Adipocyte (in vitro differentiated cells): ENCODE measurements at regions not wholly inside any gene's neighbourhood (a gene's known extent, or its start where the extent isn't known, plus 50 kb on each side); places are given as distances from the start of the nearest gene placed in this dataset.
"Not testable (repeated sequence)": the region's sequence is repeated elsewhere in the genome, so short reads cannot be mapped to it uniquely, and the experiment has no call there.

ENCODE experiments used
- DNase-seq: peaks from one replicate; pipeline ENCODE4 v3.0.0-alpha.2; 2015; ENCODE audit warnings: low read depth
- H3K27me3 ChIP-seq: replicated peaks from 2 replicates; pipeline ENCODE4 v1.7.0; 2013; ENCODE audit warnings: mild to moderate bottlenecking, low read length, moderate library complexity; ENCODE audit not compliant: control insufficient read depth, insufficient read depth
- H3K36me3 ChIP-seq: 2 replicates; pipeline ENCODE4 v1.7.0; 2013; ENCODE audit warnings: low read length, mild to moderate bottlenecking, moderate library complexity; ENCODE audit not compliant: control insufficient read depth, insufficient read depth, severe bottlenecking
- H3K4me1 ChIP-seq: 2 replicates; pipeline ENCODE4 v1.7.0; 2013; ENCODE audit warnings: mild to moderate bottlenecking, low read length, moderate library complexity; ENCODE audit not compliant: control insufficient read depth, insufficient read depth
- H3K4me3 ChIP-seq: 2 replicates; pipeline ENCODE4 v1.7.0; 2013; ENCODE audit warnings: mild to moderate bottlenecking, low read length, moderate library complexity
- H3K9ac ChIP-seq: 2 replicates; pipeline ENCODE4 v1.7.0; 2013; ENCODE audit warnings: mild to moderate bottlenecking, low read length, moderate library complexity
- H3K9me3 ChIP-seq: 2 replicates; pipeline ENCODE4 v1.7.0; 2013; ENCODE audit warnings: mild to moderate bottlenecking, low read length, moderate library complexity; ENCODE audit not compliant: control insufficient read depth

GRCh38 chr2:131823058-131823457, 295.4 kb downstream of the CCDC74A start:
- not testable (repeated sequence) for DNase-seq, H3K9me3 ChIP-seq, H3K4me1 ChIP-seq, H3K27me3 ChIP-seq, H3K36me3 ChIP-seq, H3K9ac ChIP-seq, H3K4me3 ChIP-seq

DNA sequence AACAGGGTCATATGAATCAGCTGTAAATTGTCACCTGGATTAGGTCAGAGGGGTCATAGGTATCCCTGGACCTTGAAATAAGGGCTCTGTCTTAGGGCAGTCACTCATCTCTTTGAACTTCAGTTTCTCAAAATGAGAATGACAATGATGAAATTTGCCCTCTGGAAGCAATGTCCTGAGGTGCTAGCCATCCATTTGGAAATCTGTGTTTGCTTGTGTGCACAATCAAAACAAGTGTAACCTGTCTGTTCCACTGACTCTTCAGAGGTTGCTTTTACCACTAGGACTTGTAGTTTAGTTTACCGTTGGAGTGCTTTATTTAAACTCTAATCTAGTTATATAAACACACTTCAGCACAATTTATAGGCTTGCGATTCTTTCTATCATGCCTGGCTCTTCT, 297.3 kb downstream of the CCDC74A start:
- H3K4me3 ChIP-seq, DNase-seq, H3K9ac ChIP-seq, H3K9me3 ChIP-seq, H3K4me1 ChIP-seq, H3K36me3 ChIP-seq, H3K27me3 ChIP-seq: not testable (repeated sequence)

DNA sequence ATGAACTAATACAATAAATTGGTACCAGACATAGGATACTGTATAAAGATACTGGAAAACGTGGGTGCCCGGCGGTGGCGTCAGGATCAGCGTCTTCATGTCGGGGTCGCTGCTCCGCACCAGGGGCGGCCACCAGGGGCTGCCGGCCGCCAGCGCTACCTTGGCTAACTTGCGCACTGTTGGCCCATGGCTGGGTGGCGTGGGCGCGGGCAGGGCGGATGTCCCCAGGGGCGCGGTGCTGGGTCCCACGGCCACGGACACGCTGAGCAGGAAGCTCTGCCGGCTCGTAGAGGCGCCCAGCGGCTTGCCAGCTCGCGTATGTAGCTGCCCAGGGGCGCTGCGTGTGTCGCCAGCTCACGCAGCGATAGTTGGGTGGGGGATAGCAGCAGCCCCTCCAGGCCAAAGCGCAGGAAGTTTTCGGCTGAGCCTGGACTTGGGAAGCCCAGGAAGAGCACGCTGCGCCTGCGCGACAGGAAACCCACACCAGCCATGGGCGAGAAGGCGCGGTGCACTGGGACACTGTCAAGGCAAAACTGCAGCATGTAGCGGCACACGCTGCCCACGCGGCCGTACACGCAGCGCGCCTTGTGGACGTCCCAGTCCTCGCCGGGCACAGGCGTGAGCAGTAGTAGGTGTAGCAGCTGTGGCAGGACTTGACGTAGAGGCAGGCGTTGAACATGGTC, 299.9 kb downstream of the CCDC74A start:
- Histone ChIP-seq H3K4me1 (no peaks in the 10 kb centered on the region), H3K27me3 (no peaks in the 10 kb centered on the region), H3K36me3 (no peaks in the 10 kb centered on the region), H3K9ac (no peak overlapping the region), H3K4me3 (no peak overlapping the region), H3K9me3 (no peaks in the 10 kb centered on the region)
- DNase-seq, result no peak

DNA sequence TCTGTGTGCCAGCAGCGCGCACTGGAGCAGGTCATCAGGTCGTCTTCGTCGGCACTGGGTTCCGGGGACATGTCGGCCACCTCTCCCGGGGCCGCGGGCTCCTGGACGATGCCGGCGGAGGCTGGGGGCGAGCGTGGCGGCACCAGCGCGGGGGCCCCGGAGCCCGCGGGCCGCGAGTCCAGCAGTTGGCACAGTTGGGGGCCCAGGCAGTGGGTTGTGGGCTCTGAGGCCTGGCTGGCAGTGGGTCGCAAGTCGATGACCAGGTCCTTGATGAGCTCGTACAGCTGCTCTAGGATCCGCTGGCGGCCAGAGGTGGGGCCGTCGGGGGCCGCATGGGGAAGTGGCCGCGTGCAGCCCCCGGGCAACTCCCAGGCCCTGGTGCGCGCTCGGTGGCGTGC, 300.5 kb downstream of the CCDC74A start:
- H3K9ac ChIP-seq, result no peak overlapping the region
- H3K4me1 ChIP-seq, result no peaks in the 10 kb centered on the region
- no peaks in the 10 kb centered on the region for H3K36me3 ChIP-seq
- H3K4me3 ChIP-seq, result no peak overlapping the region
- DNase-seq, result no peak
- no peaks in the 10 kb centered on the region for H3K27me3 ChIP-seq
- H3K9me3 ChIP-seq, result no peaks in the 10 kb centered on the region

DNA sequence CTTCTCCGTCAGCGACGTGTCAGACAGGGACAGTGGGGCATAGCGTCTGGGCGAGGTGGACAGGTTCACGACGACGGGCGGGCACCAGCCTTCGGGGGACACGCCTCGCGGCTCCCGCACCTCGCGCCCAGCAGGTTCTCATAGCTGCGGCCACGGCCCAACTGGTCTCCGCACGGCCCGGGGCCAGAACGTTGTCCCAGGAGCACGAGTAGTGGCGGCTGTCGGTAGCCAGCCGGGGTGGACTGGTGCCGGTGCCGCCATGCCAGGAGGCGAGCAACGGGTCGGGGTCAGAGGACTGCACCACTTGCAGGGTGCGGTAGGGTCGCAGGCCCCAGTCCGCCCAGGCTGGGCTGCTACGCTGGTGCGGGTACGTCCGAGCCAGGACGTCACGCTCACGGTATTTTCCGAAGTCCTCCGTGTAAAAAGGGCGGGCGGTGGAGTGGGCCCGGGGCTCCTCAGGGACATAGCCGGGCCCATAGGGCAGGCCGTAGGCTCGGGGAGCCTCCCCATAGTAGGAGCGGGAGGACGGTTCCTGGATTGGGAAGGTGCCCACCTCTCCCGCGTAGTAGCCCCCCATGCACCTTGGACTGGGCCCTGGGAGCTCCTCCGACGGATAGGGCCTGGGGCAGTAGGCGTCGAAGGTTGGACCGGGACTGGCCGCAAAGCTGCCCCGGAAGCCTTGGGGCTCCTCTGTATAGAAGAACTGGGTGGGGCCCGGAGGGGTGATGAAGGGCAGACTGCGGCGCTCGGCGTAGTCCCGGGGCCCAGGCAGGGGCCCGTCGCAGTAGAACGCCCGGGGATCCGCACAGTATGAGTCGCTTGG, 301.2 kb downstream of the CCDC74A start:
- not testable (repeated sequence) for DNase-seq, H3K9ac ChIP-seq, H3K36me3 ChIP-seq, H3K4me3 ChIP-seq, H3K9me3 ChIP-seq, H3K27me3 ChIP-seq, H3K4me1 ChIP-seq

GRCh38 chr2:131829456-131830241, 302.0 kb downstream of the CCDC74A start:
- not testable (repeated sequence) for H3K9me3 ChIP-seq, H3K27me3 ChIP-seq, H3K36me3 ChIP-seq, H3K9ac ChIP-seq, H3K4me3 ChIP-seq, DNase-seq, H3K4me1 ChIP-seq

DNA sequence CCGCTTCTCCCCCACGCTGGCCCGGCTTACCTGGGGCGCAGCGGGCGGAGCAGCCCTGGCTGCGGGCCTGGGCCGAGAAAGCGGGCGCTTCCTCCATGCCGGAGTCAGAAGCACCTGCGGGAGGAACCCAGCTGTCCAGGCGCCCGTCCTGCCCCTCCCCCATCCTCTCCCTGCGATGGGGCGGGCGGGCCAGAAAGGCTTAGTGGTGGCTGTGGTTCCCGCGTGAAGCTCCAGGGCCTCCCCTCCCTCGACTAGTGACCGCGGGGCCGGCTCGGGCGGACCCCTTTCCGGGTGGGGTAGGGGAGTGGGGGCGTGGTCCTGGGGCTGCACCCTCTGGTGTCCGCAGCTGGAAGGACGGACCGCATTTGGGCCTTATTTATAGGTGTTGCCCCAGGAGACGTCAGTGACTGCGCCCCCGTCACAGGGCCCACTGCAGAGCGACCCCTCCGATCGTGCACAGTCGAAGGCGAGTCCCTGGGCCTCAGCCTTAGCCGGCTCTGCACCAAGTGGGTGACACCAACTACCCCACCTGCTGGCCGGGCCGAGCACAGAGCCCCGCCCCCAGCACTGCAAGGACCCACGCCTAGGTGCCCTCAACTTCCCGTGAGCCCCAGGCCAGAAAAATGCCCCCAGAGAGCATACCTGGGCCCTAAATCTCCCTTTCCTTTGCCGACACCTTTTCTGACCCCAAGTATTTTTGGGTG, 302.7 kb downstream of the CCDC74A start:
- H3K9me3 ChIP-seq, H3K27me3 ChIP-seq, DNase-seq, H3K36me3 ChIP-seq, H3K9ac ChIP-seq, H3K4me1 ChIP-seq, H3K4me3 ChIP-seq: not testable (repeated sequence)

GRCh38 chr2:131830946-131831310, 303.2 kb downstream of the CCDC74A start:
- not testable (repeated sequence) for H3K4me3 ChIP-seq, DNase-seq, H3K36me3 ChIP-seq, H3K27me3 ChIP-seq, H3K4me1 ChIP-seq, H3K9ac ChIP-seq, H3K9me3 ChIP-seq

- H3K4me1 ChIP-seq, H3K9ac ChIP-seq, DNase-seq, H3K4me3 ChIP-seq, H3K27me3 ChIP-seq, H3K36me3 ChIP-seq, H3K9me3 ChIP-seq: not testable (repeated sequence)
Observed at GRCh38 chr2:131831450-131832208, 303.9 kb downstream of the CCDC74A start.

- H3K27me3 ChIP-seq, H3K4me3 ChIP-seq, H3K36me3 ChIP-seq, H3K4me1 ChIP-seq, DNase-seq, H3K9ac ChIP-seq, H3K9me3 ChIP-seq: not testable (repeated sequence)
Observed at GRCh38 chr2:131832209-131832780, 304.6 kb downstream of the CCDC74A start.
